ENCODE measurements at regions not wholly inside any gene's neighbourhood (a gene's known extent, or its start where the extent isn't known, plus 50 kb on each side); places are given as distances from the start of the nearest gene placed in this dataset.

DNA sequence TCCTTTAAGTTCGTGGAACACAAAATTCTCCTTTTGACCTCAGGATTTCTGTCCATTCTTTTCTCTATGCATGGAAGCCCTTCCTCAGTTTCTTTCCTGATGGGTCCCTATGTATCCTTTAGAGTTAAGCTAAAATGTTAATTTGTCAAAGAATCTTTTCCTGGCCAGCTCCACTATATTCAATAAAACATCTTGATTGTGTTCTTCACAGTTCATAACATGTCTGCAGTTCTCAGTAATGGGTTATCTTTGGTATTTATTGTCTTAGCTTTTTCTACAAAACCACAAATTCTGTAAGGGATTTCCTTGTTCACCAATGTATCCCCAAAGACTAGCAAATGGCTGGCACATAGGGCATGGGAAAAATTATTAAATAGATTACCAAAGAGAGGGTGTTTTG is 998.5 kb downstream of the ADGRL2 start:
- RAD21 ChIA-PET (ENCODE audit: unreplicated experiment): no interaction called here
- Histone ChIP-seq H3K4me2 (ENCODE audit: control insufficient read depth, insufficient read depth) (no peak overlapping the region), H2AFZ (ENCODE audit: control insufficient read depth, low read depth, low read length) (no peak overlapping the region), H3K36me3 (ENCODE audit: control insufficient read depth in 2 of 2, insufficient read depth in 2 of 2, low read length in 1 of 2) (no peaks in the 10 kb centered on the region), H3K4me1 (ENCODE audit: control insufficient read depth, insufficient read depth, low read length) (no peaks in the 10 kb centered on the region), H3K4me3 (no peak overlapping the region), H3K9ac (ENCODE audit: control insufficient read depth, insufficient read depth, low read length) (no peak overlapping the region), H3K27ac (ENCODE audit: control insufficient read depth, insufficient read depth) (no peak overlapping the region), H3K27me3 (replicated peaks in 1 of 2; ENCODE audit: control insufficient read depth in 2 of 2, insufficient read depth in 2 of 2, low read length in 1 of 2) (no peaks in the 10 kb centered on the region), H4K20me1 (ENCODE audit: control insufficient read depth, insufficient read depth) (no peaks in the 10 kb centered on the region), H3K9me3 (replicated peaks; ENCODE audit: control insufficient read depth, insufficient read depth, low read length) (no peaks in the 10 kb centered on the region), H3K79me2 (ENCODE audit: control insufficient read depth, insufficient read depth, low read length) (no peaks in the 10 kb centered on the region)
- POLR2A ChIA-PET: no interaction called here
- 0% methylated on average over 1 of the region's 1 CpG for WGBS (ENCODE audit: insufficient coverage, insufficient replicate concordance, low lambda C conversion rate, missing lambda C conversion rate)
- ATAC-seq (no peak), DNase-seq (ENCODE audit: low read depth, low spot score) (no peak), FAIRE-seq (no peak)
- TF ChIP-seq IKZF2 (IDR thresholded peaks at IDR 0.05) (no peak), IRF4 (IDR thresholded peaks at IDR 0.05; ENCODE audit: low read depth, low read length) (no peak), POLR2AphosphoS2 (IDR thresholded peaks at IDR 0.05; ENCODE audit: low read depth, low read length) (no peak), POLR2A (IDR thresholded peaks at IDR 0.05; ENCODE audit: low read depth, low read length) (no peak)
- intact Hi-C loops (cut with micrococcal nuclease; ENCODE audit: unreplicated experiment): no loop called here
- SMC1A ChIA-PET (ENCODE audit: uncharacterized antibody, unreplicated experiment): no interaction called here
- no TSS peak for BruUV-seq (replicated peaks)
- in situ Hi-C loops (cut with MboI): no loop called here
- CTCF ChIA-PET: interaction anchor here (0.6 kb wide), 1 partner anchor 75 kb away, joined by 3 read pairs; no protein-coding TSS in a partner anchor

GRCh38 chr1:82795508-82796149 is 994.9 kb downstream of the ADGRL2 start:
- Histone ChIP-seq H2AFZ (ENCODE audit: control insufficient read depth, low read depth, low read length) (no peak overlapping the region), H4K20me1 (ENCODE audit: control insufficient read depth, insufficient read depth) (no peaks in the 10 kb centered on the region), H3K36me3 (ENCODE audit: control insufficient read depth in 2 of 2, insufficient read depth in 2 of 2, low read length in 1 of 2) (no peaks in the 10 kb centered on the region), H3K9ac (ENCODE audit: control insufficient read depth, insufficient read depth, low read length) (no peak overlapping the region), H3K4me2 (ENCODE audit: control insufficient read depth, insufficient read depth) (no peak overlapping the region), H3K4me1 (ENCODE audit: control insufficient read depth, insufficient read depth, low read length) (no peaks in the 10 kb centered on the region), H3K9me3 (replicated peaks; ENCODE audit: control insufficient read depth, insufficient read depth, low read length) (no peaks in the 10 kb centered on the region), H3K4me3 (no peak overlapping the region), H3K79me2 (ENCODE audit: control insufficient read depth, insufficient read depth, low read length) (no peaks in the 10 kb centered on the region), H3K27ac (ENCODE audit: control insufficient read depth, insufficient read depth) (no peak overlapping the region), H3K27me3 (replicated peaks in 1 of 2; ENCODE audit: control insufficient read depth in 2 of 2, insufficient read depth in 2 of 2, low read length in 1 of 2) (no peaks in the 10 kb centered on the region)
- FAIRE-seq: no peak
- in situ Hi-C loops (cut with MboI): no loop called here
- ChIA-PET POLR2A (no interaction called here), SMC1A (ENCODE audit: uncharacterized antibody, unreplicated experiment) (interaction anchor here (0.5 to 0.8 kb wide), 2 partner anchors 14 to 558 kb away, joined by 3 read pairs; no protein-coding TSS in a partner anchor), CTCF (no interaction called here), RAD21 (ENCODE audit: unreplicated experiment) (no interaction called here)
- DNase-seq (ENCODE audit: low read depth, low spot score): no peak
- intact Hi-C loops (cut with micrococcal nuclease; ENCODE audit: unreplicated experiment): no loop called here
- TF ChIP-seq PKNOX1 (IDR thresholded peaks at IDR 0.05) (peak; percentile 52; the same call in 1 of the 2 replicates), JUNB (IDR thresholded peaks at IDR 0.05) (peak; percentile 20; the same call in 1 of the 2 replicates), MLLT1 (IDR thresholded peaks at IDR 0.05) (no peak), WRNIP1 (IDR thresholded peaks at IDR 0.05; ENCODE audit: borderline replicate concordance, low read depth, low read length) (no peak)
- WGBS (ENCODE audit: insufficient coverage, insufficient replicate concordance, low lambda C conversion rate, missing lambda C conversion rate): 67% methylated on average over 3 of the region's 3 CpGs
- no TSS peak for BruUV-seq (replicated peaks)
- ATAC-seq: peak; percentile 56
